ACC112 (cell line): ENCODE measurements at regions not wholly inside any gene's neighbourhood (a gene's known extent, or its start where the extent isn't known, plus 50 kb on each side); places are given as distances from the start of the nearest gene placed in this dataset.

Experiments used
- H2AFZ ChIP-seq: fragments of 200-600 bp; sonication (generic); one replicate; pipeline ENCODE4 v1.6.0; 2017; ENCODE audit warnings: antibody characterized with exemption, low read length; ENCODE audit not compliant: unreplicated experiment
- H3K27ac ChIP-seq: fragments of 200-600 bp; sonication (generic); 2 replicates; pipeline ENCODE4 v1.5.1; 2014; ENCODE audit warnings: low read depth, mild to moderate bottlenecking, antibody characterized with exemption, low read length, moderate library complexity
- H3K27me3 ChIP-seq: fragments of 200-600 bp; sonication (generic); 2 replicates; pipeline ENCODE4 v1.6.1; 2014; ENCODE audit warnings: mild to moderate bottlenecking, antibody characterized with exemption, low read length, moderate library complexity, mixed read lengths; ENCODE audit not compliant: insufficient read depth
- H3K36me3 ChIP-seq: fragments of 200-600 bp; sonication (generic); 2 replicates; pipeline ENCODE4 v1.6.1; 2016; ENCODE audit warnings: mild to moderate bottlenecking, antibody characterized with exemption, low read length, moderate library complexity, mixed read lengths; ENCODE audit not compliant: insufficient read depth
- H3K4me1 ChIP-seq: fragments of 200-600 bp; sonication (generic); one replicate; pipeline ENCODE4 v1.6.1; 2016; ENCODE audit warnings: low read length, mixed read lengths; ENCODE audit not compliant: insufficient read depth, unreplicated experiment, control insufficient read depth
- H3K4me3 ChIP-seq: fragments of 200-600 bp; sonication (generic); 2 replicates; pipeline ENCODE4 v1.5.1; 2014; ENCODE audit warnings: mild to moderate bottlenecking, low read depth, low read length
- H3K79me2 ChIP-seq: fragments of 200-600 bp; sonication (generic); one replicate; pipeline ENCODE4 v1.6.0; 2016; ENCODE audit warnings: low read length; ENCODE audit not compliant: control insufficient read depth, unreplicated experiment, insufficient read depth

- Histone ChIP-seq H3K27me3 (peaks cover 32% of the 10 kb centered on the region), H3K27ac (no peak overlapping the region), H3K4me3 (no peak overlapping the region), H3K4me1 (no peaks in the 10 kb centered on the region), H3K36me3 (no peaks in the 10 kb centered on the region), H2AFZ (no peak overlapping the region), H3K79me2 (no peaks in the 10 kb centered on the region)
These were observed 164.5 kb upstream of the PLET1 start for GRCh38 chr11:112425121-112425520.

- H3K79me2 ChIP-seq: no peaks in the 10 kb centered on the region
- H3K4me1 ChIP-seq: no peaks in the 10 kb centered on the region
- no peaks in the 10 kb centered on the region for H3K36me3 ChIP-seq
- no peak overlapping the region for H3K27ac ChIP-seq
- no peak overlapping the region for H3K4me3 ChIP-seq
- no peak overlapping the region for H2AFZ ChIP-seq
- H3K27me3 ChIP-seq: peaks cover 72% of the 10 kb centered on the region
These were observed 176.4 kb upstream of the PLET1 start for GRCh38 chr11:112437096-112437495.

- Histone ChIP-seq H3K79me2 (no peaks in the 10 kb centered on the region), H3K27me3 (peaks cover 76% of the 10 kb centered on the region), H3K4me3 (no peak overlapping the region), H3K27ac (no peak overlapping the region), H2AFZ (no peak overlapping the region), H3K36me3 (no peaks in the 10 kb centered on the region), H3K4me1 (no peaks in the 10 kb centered on the region)
These were observed 179.0 kb upstream of the PLET1 start for GRCh38 chr11:112439614-112440013.

- Histone ChIP-seq H3K27ac (no peak overlapping the region), H3K79me2 (no peaks in the 10 kb centered on the region), H3K27me3 (peaks cover 69% of the 10 kb centered on the region)
These were observed 179.9 kb upstream of the PLET1 start for GRCh38 chr11:112440518-112440917.

GRCh38 chr11:112448168-112448567, 187.5 kb upstream of the PLET1 start:
- H2AFZ ChIP-seq: no peak overlapping the region

More at GRCh38 chr11:112440518-112440917, 179.9 kb upstream of the PLET1 start:
- no peaks in the 10 kb centered on the region for H3K36me3 ChIP-seq
- H2AFZ ChIP-seq: no peak overlapping the region
- H3K4me1 ChIP-seq: no peaks in the 10 kb centered on the region
- H3K4me3 ChIP-seq: no peak overlapping the region

GRCh38 chr11:112448806-112449205, 188.1 kb upstream of the PLET1 start:
- Histone ChIP-seq H3K27me3 (peaks cover 17% of the 10 kb centered on the region; the same call in 1 of the 2 replicates), H2AFZ (no peak overlapping the region), H3K27ac (no peak overlapping the region), H3K79me2 (no peaks in the 10 kb centered on the region), H3K4me3 (no peak overlapping the region), H3K36me3 (no peaks in the 10 kb centered on the region), H3K4me1 (no peaks in the 10 kb centered on the region)

More at GRCh38 chr11:112448168-112448567, 187.5 kb upstream of the PLET1 start:
- Histone ChIP-seq H3K4me1 (no peaks in the 10 kb centered on the region), H3K4me3 (no peak overlapping the region), H3K27ac (no peak overlapping the region), H3K79me2 (no peaks in the 10 kb centered on the region), H3K36me3 (no peaks in the 10 kb centered on the region), H3K27me3 (peaks cover 17% of the 10 kb centered on the region; the same call in 1 of the 2 replicates)

GRCh38 chr11:112451250-112451649, 190.6 kb upstream of the PLET1 start:
- H3K79me2 ChIP-seq: no peaks in the 10 kb centered on the region
- peaks cover 11% of the 10 kb centered on the region; the same call in 1 of the 2 replicates for H3K27me3 ChIP-seq
- no peak overlapping the region for H2AFZ ChIP-seq
- H3K27ac ChIP-seq: no peak overlapping the region
- H3K4me3 ChIP-seq: no peak overlapping the region
- H3K4me1 ChIP-seq: no peaks in the 10 kb centered on the region
- H3K36me3 ChIP-seq: no peaks in the 10 kb centered on the region

- Histone ChIP-seq H2AFZ (no peak overlapping the region), H3K36me3 (no peaks in the 10 kb centered on the region), H3K27ac (no peak overlapping the region), H3K4me3 (no peak overlapping the region), H3K27me3 (0 out of 2 replicates have a peak, but pooled peaks cover 7% of the 10 kb centered on the region), H3K79me2 (no peaks in the 10 kb centered on the region), H3K4me1 (no peaks in the 10 kb centered on the region)
These were observed 193.2 kb upstream of the PLET1 start for GRCh38 chr11:112453601-112454577.

GRCh38 chr11:112454841-112455240, 194.2 kb upstream of the PLET1 start:
- H3K36me3 ChIP-seq: no peaks in the 10 kb centered on the region
- no peak overlapping the region for H2AFZ ChIP-seq
- no peak overlapping the region for H3K4me3 ChIP-seq
- H3K4me1 ChIP-seq: no peaks in the 10 kb centered on the region
- 0 out of 2 replicates have a peak, but pooled peaks cover 7% of the 10 kb centered on the region for H3K27me3 ChIP-seq
- no peaks in the 10 kb centered on the region for H3K79me2 ChIP-seq
- H3K27ac ChIP-seq: no peak overlapping the region

GRCh38 chr11:112455791-112456190, 195.1 kb upstream of the PLET1 start:
- Histone ChIP-seq H3K4me1 (no peaks in the 10 kb centered on the region), H3K27me3 (no peaks in the 10 kb centered on the region), H3K4me3 (no peak overlapping the region), H3K27ac (no peak overlapping the region), H3K36me3 (no peaks in the 10 kb centered on the region), H3K79me2 (no peaks in the 10 kb centered on the region), H2AFZ (no peak overlapping the region)

GRCh38 chr11:112457532-112457931, 196.9 kb upstream of the PLET1 start:
- Histone ChIP-seq H3K27ac (no peak overlapping the region), H3K27me3 (no peaks in the 10 kb centered on the region), H3K4me1 (no peaks in the 10 kb centered on the region), H2AFZ (peak overlapping the region; percentile 71), H3K4me3 (no peak overlapping the region), H3K36me3 (no peaks in the 10 kb centered on the region), H3K79me2 (no peaks in the 10 kb centered on the region)
